ENCODE measurements at regions not wholly inside any gene's neighbourhood (a gene's known extent, or its start where the extent isn't known, plus 50 kb on each side); places are given as distances from the start of the nearest gene placed in this dataset.

- DNase-seq (no peak), ATAC-seq (ENCODE audit: low read depth) (no peak)
- Mint-ChIP-seq H3K4me1 (no peaks in the 10 kb centered on the region), H3K9me3 (peaks cover 2% of the 10 kb centered on the region), H3K27me3 (no peaks in the 10 kb centered on the region), H3K27ac (no peak overlapping the region), H3K4me3 (no peak overlapping the region), H3K36me3 (ENCODE audit: low read depth) (no peaks in the 10 kb centered on the region)
- TF ChIP-seq CTCF (IDR thresholded peaks at IDR 0.05): no peak
- intact Hi-C loops (cut with micrococcal nuclease): no loop called here
- CTCF ChIA-PET: no interaction called here
- POLR2A ChIA-PET: no interaction called here
Measured at GRCh38 chr2:142200062-142200461, 69.2 kb upstream of the LRP1B start.

GRCh38 chr2:142199073-142199472 lies 68.3 kb upstream of the LRP1B start:
- Mint-ChIP-seq H3K9me3 (peaks cover 2% of the 10 kb centered on the region), H3K27ac (no peak overlapping the region), H3K4me3 (no peak overlapping the region), H3K4me1 (no peaks in the 10 kb centered on the region), H3K36me3 (ENCODE audit: low read depth) (no peaks in the 10 kb centered on the region), H3K27me3 (no peaks in the 10 kb centered on the region)
- ATAC-seq (ENCODE audit: low read depth) (no peak), DNase-seq (no peak)
- no peak for TF ChIP-seq CTCF (IDR thresholded peaks at IDR 0.05)
- CTCF ChIA-PET: no interaction called here
- intact Hi-C loops (cut with micrococcal nuclease): no loop called here
- POLR2A ChIA-PET: no interaction called here

- Mint-ChIP-seq H3K9me3 (no peaks in the 10 kb centered on the region), H3K4me3 (no peak overlapping the region), H3K27me3 (no peaks in the 10 kb centered on the region), H3K27ac (no peak overlapping the region), H3K36me3 (ENCODE audit: low read depth) (no peaks in the 10 kb centered on the region), H3K4me1 (peaks cover 5% of the 10 kb centered on the region)
- ATAC-seq (ENCODE audit: low read depth) (no peak), DNase-seq (no peak)
- intact Hi-C loops (cut with micrococcal nuclease): no loop called here
- TF ChIP-seq CTCF (IDR thresholded peaks at IDR 0.05): no peak
- CTCF ChIA-PET: no interaction called here
- POLR2A ChIA-PET: no interaction called here
Measured at GRCh38 chr2:142190805-142191204, 60.0 kb upstream of the LRP1B start.

GRCh38 chr2:142189501-142189900 lies 58.7 kb upstream of the LRP1B start:
- Mint-ChIP-seq H3K4me1 (peaks cover 11% of the 10 kb centered on the region), H3K27ac (no peak overlapping the region), H3K27me3 (no peaks in the 10 kb centered on the region), H3K9me3 (no peaks in the 10 kb centered on the region), H3K36me3 (ENCODE audit: low read depth) (no peaks in the 10 kb centered on the region), H3K4me3 (no peak overlapping the region)
- POLR2A ChIA-PET: no interaction called here
- CTCF ChIA-PET: no interaction called here
- intact Hi-C loops (cut with micrococcal nuclease): no loop called here
- TF ChIP-seq CTCF (IDR thresholded peaks at IDR 0.05): no peak
- no peak for DNase-seq
- no peak for ATAC-seq (ENCODE audit: low read depth)

- intact Hi-C loops (cut with micrococcal nuclease): no loop called here
- H3K4me3 Mint-ChIP-seq: no peak overlapping the region
- H3K9me3 Mint-ChIP-seq: no peaks in the 10 kb centered on the region
- no peak for TF ChIP-seq CTCF (IDR thresholded peaks at IDR 0.05)
- no peaks in the 10 kb centered on the region for H3K27me3 Mint-ChIP-seq
- no peak for DNase-seq
- no peak for ATAC-seq (ENCODE audit: low read depth)
- H3K27ac Mint-ChIP-seq: no peak overlapping the region
- ChIA-PET CTCF (no interaction called here), POLR2A (no interaction called here)
- H3K36me3 Mint-ChIP-seq (ENCODE audit: low read depth): no peaks in the 10 kb centered on the region
- peaks cover 11% of the 10 kb centered on the region for H3K4me1 Mint-ChIP-seq
Measured at GRCh38 chr2:142188562-142188961, 57.7 kb upstream of the LRP1B start.
